Endothelial cell of umbilical vein (primary cell): ENCODE measurements at regions not wholly inside any gene's neighbourhood (a gene's known extent, or its start where the extent isn't known, plus 50 kb on each side); places are given as distances from the start of the nearest gene placed in this dataset.

Experiments used
- BruUV-seq: library from RNA; stranded (reverse); fragments of 400-500 nt; replicated peaks from 2 replicates; lab custom pipeline; 2021; lab: Mats Ljungman, UMichigan
- CTCF ChIA-PET: fragments of 300-600, 350-600 bp; sonication (Branson Sonifier 250); formaldehyde crosslinking; loops from one replicate; lab custom pipeline; 2021; ENCODE audit warnings: antibody characterized with exemption, inconsistent platforms; lab: Charles Lee
- POLR2A ChIA-PET: fragments of 300-600, 350-600 bp; sonication (Branson Sonifier 250); formaldehyde crosslinking; loops from one replicate; lab custom pipeline; 2021; ENCODE audit warnings: antibody characterized with exemption, inconsistent platforms; lab: Charles Lee
- DNase-seq: peaks from one replicate; pipeline ENCODE4 v3.0.0-alpha.2; 2011; ENCODE audit warnings: low read depth, low spot score
- FAIRE-seq: peaks from 2 replicates; lab custom pipeline; 2011; peaks lifted over from hg19 to GRCh38; lab: Jason Lieb, UNC
- H2AFZ ChIP-seq: 2 replicates; pipeline ENCODE4 v1.6.0; 2012; ENCODE audit warnings: low read depth, low read length, control low read depth, inconsistent platforms
- H3K27ac ChIP-seq: 2 replicates; pipeline ENCODE4 v1.5.1; 2011; ENCODE audit warnings: low read depth, mild to moderate bottlenecking, control low read depth, low read length, moderate library complexity; ENCODE audit not compliant: insufficient read depth
- H3K27me3 ChIP-seq, 2 experiments: 2 replicates each; pipeline versions ENCODE4 v1.6.0 to v1.6.1; 2011; ENCODE audit warnings: low read length in 2 of 2, mixed read lengths in 1 of 2; ENCODE audit not compliant: control insufficient read depth in 2 of 2, insufficient read depth in 2 of 2
- H3K36me3 ChIP-seq, 2 experiments: 2 replicates in 1 of 2; 3 replicates in 1 of 2; pipeline ENCODE4 v1.5.1; 2011; ENCODE audit warnings: low read length in 2 of 2, mild to moderate bottlenecking in 1 of 2, moderate library complexity in 1 of 2; ENCODE audit not compliant: control insufficient read depth in 2 of 2, insufficient read depth in 2 of 2; ENCODE audit errors: extremely low read depth in 1 of 2
- H3K4me1 ChIP-seq: 3 replicates; pipeline ENCODE4 v1.5.1; 2011; ENCODE audit warnings: mild to moderate bottlenecking, low read length; ENCODE audit not compliant: control insufficient read depth, insufficient read depth; ENCODE audit errors: extremely low read depth
- H3K4me2 ChIP-seq: 2 replicates; pipeline ENCODE4 v1.6.1; 2011; ENCODE audit warnings: low read length, control low read depth, mixed read lengths; ENCODE audit not compliant: insufficient read depth
- H3K4me3 ChIP-seq, 3 experiments: fragments of 200-600 bp in 1 of 3; sonication (generic), shearing (Covaris generic) in 1 of 3; replicated peaks in 1 of 3; 2 replicates each; pipeline ENCODE4 v1.5.1; 2011 to 2016; ENCODE audit warnings: control low read depth in 3 of 3, low read length in 3 of 3, mild to moderate bottlenecking in 2 of 3, inconsistent platforms in 1 of 3, low read depth in 1 of 3, moderate library complexity in 1 of 3; ENCODE audit not compliant: insufficient read depth in 1 of 3
- H3K79me2 ChIP-seq: 2 replicates; pipeline ENCODE4 v1.6.0; 2012; ENCODE audit warnings: low read length, inconsistent platforms; ENCODE audit not compliant: control insufficient read depth, insufficient read depth
- H3K9ac ChIP-seq: replicated peaks from 2 replicates; pipeline ENCODE3; 2011; ENCODE audit warnings: low read length, control low read depth; ENCODE audit not compliant: insufficient read depth; ENCODE audit errors: extremely low read depth
- H3K9me1 ChIP-seq: replicated peaks from 3 replicates; pipeline ENCODE4 v1.6.0; 2011; ENCODE audit warnings: mild to moderate bottlenecking, low read length; ENCODE audit not compliant: control insufficient read depth, insufficient read depth; ENCODE audit errors: extremely low read depth
- H3K9me3 ChIP-seq: replicated peaks from 2 replicates; pipeline ENCODE4 v1.5.1; 2012; ENCODE audit warnings: low read length, inconsistent platforms; ENCODE audit not compliant: control insufficient read depth, insufficient read depth
- H4K20me1 ChIP-seq: replicated peaks from 2 replicates; pipeline ENCODE3; 2011; ENCODE audit warnings: mild to moderate bottlenecking, low read length; ENCODE audit not compliant: control insufficient read depth, insufficient read depth; ENCODE audit errors: extremely low read depth
- CTCF ChIP-seq, 2 donors: IDR thresholded peaks; 1 replicate in 1 of 2; 2 replicates in 1 of 2; pipeline ENCODE4 v1.5.1; 2011; ENCODE audit warnings: low read length in 2 of 2, mild to moderate bottlenecking in 2 of 2, moderate library complexity in 2 of 2, control low read depth in 1 of 2, inconsistent platforms in 1 of 2, low read depth in 1 of 2; ENCODE audit not compliant: insufficient read depth in 1 of 2; ENCODE audit errors: extremely low read depth in 1 of 2
- EZH2 ChIP-seq: IDR thresholded peaks from 2 replicates; pipeline ENCODE4 v1.6.1; 2012; ENCODE audit warnings: borderline replicate concordance, low read depth, mild to moderate bottlenecking, moderate library complexity, low read length, inconsistent platforms; ENCODE audit not compliant: severe bottlenecking
- FOS ChIP-seq: IDR thresholded peaks from 2 replicates; pipeline ENCODE4 v1.6.1; 2011; ENCODE audit warnings: mild to moderate bottlenecking, low read length, moderate library complexity, borderline replicate concordance; ENCODE audit not compliant: insufficient read depth
- GATA2 ChIP-seq: IDR thresholded peaks from 2 replicates; pipeline ENCODE4 v1.7.0; 2011; ENCODE audit warnings: low read depth, mild to moderate bottlenecking, moderate library complexity, mixed read lengths, low read length; ENCODE audit not compliant: insufficient read length, insufficient read depth
- JUN ChIP-seq: IDR thresholded peaks from 2 replicates; pipeline ENCODE4 v1.6.1; 2011; ENCODE audit warnings: borderline replicate concordance, low read depth; ENCODE audit not compliant: insufficient read length, insufficient read depth
- MAX ChIP-seq: IDR thresholded peaks from 2 replicates; pipeline ENCODE4 v1.6.1; 2011; ENCODE audit not compliant: insufficient read depth, insufficient read length
- MYC ChIP-seq: IDR thresholded peaks from one replicate; pipeline ENCODE4 v1.6.1; 2011; ENCODE audit warnings: mild to moderate bottlenecking, low read depth, low read length
- POLR2A ChIP-seq: IDR thresholded peaks from 2 replicates; pipeline ENCODE4 v1.6.1; 2012; ENCODE audit warnings: low read depth, mild to moderate bottlenecking, control low read depth, low read length
- POLR2AphosphoS5 ChIP-seq: IDR thresholded peaks from 2 replicates; pipeline ENCODE4 v1.6.1; 2012; ENCODE audit warnings: low read depth, mild to moderate bottlenecking, control low read depth, low read length, moderate library complexity; ENCODE audit not compliant: insufficient read depth
- dilution Hi-C: fragments of 300-500 bp; cut with MboI; formaldehyde crosslinking; loops from one replicate; pipeline ENCODE4 v1.15.0; 2019; ENCODE audit warnings: low sequenced_read_pairs; ENCODE audit not compliant: extremely low pct_ligation_motif_present
- intact Hi-C: fragments of 100-400 bp; cut with micrococcal nuclease; formaldehyde crosslinking; loops from one replicate; pipeline ENCODE4 v1.10.0; 2022

GRCh38 chr12:131413006-131413405, 297.9 kb upstream of the SFSWAP start:
- no peaks in the 10 kb centered on the region for H3K4me1 ChIP-seq
- TF ChIP-seq MAX (no peak), POLR2A (no peak)
- H3K27ac ChIP-seq, result no peak overlapping the region
- no peaks in the 10 kb centered on the region for H3K9me1 ChIP-seq
- no peak overlapping the region for H3K4me3 ChIP-seq
- H2AFZ ChIP-seq, result no peak overlapping the region
- H3K27me3 ChIP-seq, result no peaks in the 10 kb centered on the region
- DNase-seq, result no peak
- no peaks in the 10 kb centered on the region for H4K20me1 ChIP-seq
- intact Hi-C loops (no loop called here), dilution Hi-C loops (no loop called here)
- no peaks in the 10 kb centered on the region for H3K79me2 ChIP-seq
- FAIRE-seq, result no peak
- H3K9ac ChIP-seq, result no peak overlapping the region
- no peaks in the 10 kb centered on the region for H3K36me3 ChIP-seq
- ChIA-PET CTCF (no interaction called here), POLR2A (no interaction called here)
- H3K9me3 ChIP-seq, result peaks cover 2% of the 10 kb centered on the region
- no TSS peak for BruUV-seq
- H3K4me2 ChIP-seq, result no peak overlapping the region

DNA sequence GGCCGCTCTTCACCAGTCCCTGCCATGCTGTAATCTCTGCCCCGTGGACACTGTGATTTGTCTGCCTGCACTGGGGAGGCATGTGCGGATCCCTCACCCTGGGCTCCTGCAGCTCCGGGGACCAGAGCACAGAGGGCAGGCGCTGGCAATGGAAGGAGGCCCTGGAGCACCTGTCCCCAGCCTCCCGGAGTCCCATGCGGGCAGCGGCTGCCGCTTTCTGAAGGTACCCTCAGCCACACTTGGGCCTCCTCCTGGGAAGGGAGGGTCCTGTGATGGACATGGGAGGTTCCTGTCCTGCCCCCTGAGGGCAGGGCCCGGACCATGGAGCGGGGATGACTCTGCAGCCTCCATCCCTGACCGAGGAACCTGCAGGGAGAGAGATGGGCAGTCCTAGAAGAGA, 297.4 kb upstream of the SFSWAP start:
- Histone ChIP-seq H3K4me1 (no peaks in the 10 kb centered on the region), H3K9me3 (peaks cover 2% of the 10 kb centered on the region), H3K9ac (no peak overlapping the region), H3K79me2 (no peaks in the 10 kb centered on the region), H3K4me2 (no peak overlapping the region), H3K36me3 (no peaks in the 10 kb centered on the region), H3K27me3 (no peaks in the 10 kb centered on the region), H3K27ac (no peak overlapping the region), H3K9me1 (no peaks in the 10 kb centered on the region), H4K20me1 (no peaks in the 10 kb centered on the region), H3K4me3 (no peak overlapping the region), H2AFZ (no peak overlapping the region)
- no TSS peak for BruUV-seq
- no peak for DNase-seq
- dilution Hi-C loops, result no loop called here
- ChIA-PET POLR2A (no interaction called here), CTCF (no interaction called here)
- intact Hi-C loops, result no loop called here
- no peak for FAIRE-seq
- TF ChIP-seq POLR2A (no peak), MYC (no peak), POLR2AphosphoS5 (no peak), GATA2 (no peak), MAX (no peak), EZH2 (no peak), FOS (no peak), CTCF (IDR thresholded peaks at IDR 0.05; ENCODE audit: extremely low read depth in 1 of 2, insufficient read depth in 1 of 2, low read depth in 1 of 2, low read length in 2 of 2) (no peak), JUN (no peak)
